Ecto neural progenitor cell (in vitro differentiated cells): ENCODE measurements at regions not wholly inside any gene's neighbourhood (a gene's known extent, or its start where the extent isn't known, plus 50 kb on each side); places are given as distances from the start of the nearest gene placed in this dataset.

Experiments
- DNase-seq: peaks from one replicate; pipeline ENCODE4 v3.0.0-alpha.2; 2018; ENCODE audit warnings: low spot score

- no peak for DNase-seq
Measured at GRCh38 chr18:42268186-42268725, 313.2 kb downstream of the PIK3C3 start.

- DNase-seq = no peak
Measured at GRCh38 chr18:42268798-42269197, 313.8 kb downstream of the PIK3C3 start.

GRCh38 chr18:42271647-42272414 is 316.8 kb downstream of the PIK3C3 start:
- DNase-seq = no peak

GRCh38 chr18:42274488-42275137 is 319.6 kb downstream of the PIK3C3 start:
- no peak for DNase-seq

GRCh38 chr18:42275138-42275535 is 320.1 kb downstream of the PIK3C3 start:
- DNase-seq = no peak

- DNase-seq = no peak
Measured at GRCh38 chr18:42275949-42276730, 321.1 kb downstream of the PIK3C3 start.

GRCh38 chr18:42281124-42281523 is 326.1 kb downstream of the PIK3C3 start:
- DNase-seq = no peak

GRCh38 chr18:42281851-42282250 is 326.8 kb downstream of the PIK3C3 start:
- DNase-seq = no peak

- no peak for DNase-seq
Measured at GRCh38 chr18:42287047-42287446, 332.0 kb downstream of the PIK3C3 start.

GRCh38 chr18:42288129-42288528 is 333.1 kb downstream of the PIK3C3 start:
- no peak for DNase-seq

- DNase-seq = no peak
Measured at GRCh38 chr18:42289526-42289925, 334.5 kb downstream of the PIK3C3 start.

- DNase-seq = no peak
Measured at GRCh38 chr18:42290318-42291307, 335.6 kb downstream of the PIK3C3 start.

GRCh38 chr18:42292654-42293053 is 337.6 kb downstream of the PIK3C3 start:
- DNase-seq = no peak

- no peak for DNase-seq
Measured at GRCh38 chr18:42296192-42296591, 341.2 kb downstream of the PIK3C3 start.

GRCh38 chr18:42296723-42297122 is 341.7 kb downstream of the PIK3C3 start:
- DNase-seq = no peak

- DNase-seq = peak; percentile 80
Measured at GRCh38 chr18:42298759-42299675, 344.0 kb downstream of the PIK3C3 start.

- DNase-seq = no peak
Measured at GRCh38 chr18:42305869-42306593, 351.0 kb downstream of the PIK3C3 start.

- no peak for DNase-seq
Measured at GRCh38 chr18:42306594-42306980, 351.6 kb downstream of the PIK3C3 start.

GRCh38 chr18:42310956-42311355 is 355.9 kb downstream of the PIK3C3 start:
- no peak for DNase-seq

GRCh38 chr18:42326752-42327151 is 371.7 kb downstream of the PIK3C3 start:
- no peak for DNase-seq
